Smooth muscle cell (in vitro differentiated cells): ENCODE measurements at regions not wholly inside any gene's neighbourhood (a gene's known extent, or its start where the extent isn't known, plus 50 kb on each side); places are given as distances from the start of the nearest gene placed in this dataset.

ENCODE experiments used
- DNase-seq: peaks from one replicate; lab custom pipeline; 2025; ENCODE audit not compliant: unreplicated experiment; lab: John Stamatoyannopoulos, UW
- H2AFZ ChIP-seq: fragments of 200-600 bp; sonication (generic); 2 replicates; pipeline ENCODE4 v1.6.0; 2016; ENCODE audit warnings: antibody characterized with exemption, low read depth, mild to moderate bottlenecking
- H3F3A ChIP-seq: fragments of 200-600 bp; sonication (generic); 2 replicates; pipeline ENCODE4 v1.6.0; 2017; ENCODE audit warnings: antibody characterized with exemption, low read depth
- H3K27ac ChIP-seq: fragments of 200-600 bp; sonication (generic); 2 replicates; pipeline ENCODE4 v1.5.1; 2016; ENCODE audit warnings: low read depth, mild to moderate bottlenecking
- H3K27me3 ChIP-seq: fragments of 200-600 bp; sonication (generic); 2 replicates; pipeline ENCODE4 v1.6.1; 2016; ENCODE audit warnings: low read depth, mild to moderate bottlenecking
- H3K36me3 ChIP-seq: fragments of 200-600 bp; sonication (generic); 2 replicates; pipeline ENCODE4 v1.5.1; 2016; ENCODE audit warnings: low read depth
- H3K4me1 ChIP-seq: fragments of 200-600 bp; sonication (generic); 2 replicates; pipeline ENCODE4 v1.5.1; 2016; ENCODE audit warnings: low read depth
- H3K4me2 ChIP-seq: fragments of 200-600 bp; sonication (generic); 2 replicates; pipeline ENCODE4 v1.6.0; 2016; ENCODE audit warnings: mild to moderate bottlenecking
- H3K4me3 ChIP-seq: fragments of 200-600 bp; sonication (generic); 2 replicates; pipeline ENCODE4 v1.5.1; 2016; ENCODE audit warnings: mild to moderate bottlenecking
- H3K79me2 ChIP-seq: fragments of 200-600 bp; sonication (generic); 2 replicates; pipeline ENCODE4 v1.6.0; 2016; ENCODE audit warnings: low read depth, mild to moderate bottlenecking
- H3K9ac ChIP-seq: fragments of 200-600 bp; sonication (generic); 2 replicates; pipeline ENCODE4 v1.6.0; 2016; ENCODE audit warnings: low read depth
- H3K9me3 ChIP-seq: fragments of 200-600 bp; sonication (generic); replicated peaks from 2 replicates; pipeline ENCODE4 v1.5.1; 2016; ENCODE audit warnings: low read depth
- H4K20me1 ChIP-seq: fragments of 200-600 bp; sonication (generic); 2 replicates; pipeline ENCODE4 v1.6.0; 2016; ENCODE audit warnings: low read depth
- WGBS: methylation state at CpG from one replicate; pipeline ENCODE4 v1.1.7; 2016; ENCODE audit warnings: low lambda C conversion rate; 5-methylcytosine and 5-hydroxymethylcytosine counted together
- TF ChIP-seq, protein P1 (sequence below): fragments of 200-600 bp; sonication (generic); IDR thresholded peaks from 2 replicates; pipeline ENCODE4 v1.5.1; 2017; ENCODE audit warnings: borderline replicate concordance, mild to moderate bottlenecking, antibody characterized with exemption; ENCODE audit not compliant: insufficient read depth, poor library complexity, severe bottlenecking

DNA sequence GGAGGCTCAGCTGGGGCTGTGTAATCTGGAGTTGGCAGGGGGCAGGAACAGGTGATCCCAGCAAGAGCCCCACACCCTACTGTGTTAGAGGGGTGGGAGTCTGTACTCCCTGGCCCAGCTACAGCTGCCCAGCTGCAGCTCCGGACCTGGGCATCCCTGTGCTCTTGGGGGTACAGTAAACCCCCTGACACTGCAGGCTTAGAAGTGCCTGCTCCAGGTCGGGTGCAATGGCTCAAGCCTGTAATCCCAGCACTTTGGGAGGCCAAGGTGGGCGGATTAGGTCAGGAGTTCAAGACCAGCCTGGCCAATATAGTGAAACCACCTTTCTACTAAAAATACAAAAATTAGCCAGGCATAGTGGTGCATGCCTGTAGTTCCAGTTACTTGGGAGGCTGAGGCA, 1228.6 kb upstream of the EYS start:
- no peaks in the 10 kb centered on the region for H3K79me2 ChIP-seq
- H3K36me3 ChIP-seq: no peaks in the 10 kb centered on the region
- H3K4me1 ChIP-seq: no peaks in the 10 kb centered on the region
- no peaks in the 10 kb centered on the region for H4K20me1 ChIP-seq
- H3K4me3 ChIP-seq: no peak overlapping the region
- WGBS: 79% methylated on average over 3 of the region's 3 CpGs
- no peaks in the 10 kb centered on the region for H3F3A ChIP-seq
- H3K27ac ChIP-seq: no peak overlapping the region
- H3K9me3 ChIP-seq: no peaks in the 10 kb centered on the region
- TF ChIP-seq, protein P1, sequence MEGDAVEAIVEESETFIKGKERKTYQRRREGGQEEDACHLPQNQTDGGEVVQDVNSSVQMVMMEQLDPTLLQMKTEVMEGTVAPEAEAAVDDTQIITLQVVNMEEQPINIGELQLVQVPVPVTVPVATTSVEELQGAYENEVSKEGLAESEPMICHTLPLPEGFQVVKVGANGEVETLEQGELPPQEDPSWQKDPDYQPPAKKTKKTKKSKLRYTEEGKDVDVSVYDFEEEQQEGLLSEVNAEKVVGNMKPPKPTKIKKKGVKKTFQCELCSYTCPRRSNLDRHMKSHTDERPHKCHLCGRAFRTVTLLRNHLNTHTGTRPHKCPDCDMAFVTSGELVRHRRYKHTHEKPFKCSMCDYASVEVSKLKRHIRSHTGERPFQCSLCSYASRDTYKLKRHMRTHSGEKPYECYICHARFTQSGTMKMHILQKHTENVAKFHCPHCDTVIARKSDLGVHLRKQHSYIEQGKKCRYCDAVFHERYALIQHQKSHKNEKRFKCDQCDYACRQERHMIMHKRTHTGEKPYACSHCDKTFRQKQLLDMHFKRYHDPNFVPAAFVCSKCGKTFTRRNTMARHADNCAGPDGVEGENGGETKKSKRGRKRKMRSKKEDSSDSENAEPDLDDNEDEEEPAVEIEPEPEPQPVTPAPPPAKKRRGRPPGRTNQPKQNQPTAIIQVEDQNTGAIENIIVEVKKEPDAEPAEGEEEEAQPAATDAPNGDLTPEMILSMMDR: no peak
- H3K27me3 ChIP-seq: no peaks in the 10 kb centered on the region
- H3K9ac ChIP-seq: no peak overlapping the region
- no peak overlapping the region for H2AFZ ChIP-seq
- DNase-seq: no peak
- H3K4me2 ChIP-seq: no peak overlapping the region

DNA sequence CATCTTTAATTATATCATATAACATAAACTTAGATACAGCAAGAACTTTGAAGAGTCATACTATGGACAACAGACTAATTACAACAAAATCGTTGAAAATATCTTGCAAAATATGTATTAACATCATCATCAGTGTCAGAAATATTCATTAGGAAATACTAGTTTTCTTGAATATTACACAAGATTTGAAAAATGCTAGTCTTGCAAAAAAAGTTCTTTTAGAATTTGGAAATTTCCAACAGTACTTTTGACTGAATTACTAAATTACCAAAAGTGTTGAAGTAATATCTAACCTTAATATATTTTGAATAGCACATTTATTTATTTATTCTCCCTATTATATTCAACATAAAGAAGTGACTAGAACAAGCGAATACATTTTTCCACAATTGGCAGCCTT, 1224.8 kb upstream of the EYS start:
- H4K20me1 ChIP-seq: no peaks in the 10 kb centered on the region
- H3K9ac ChIP-seq: no peak overlapping the region
- H3K27me3 ChIP-seq: no peaks in the 10 kb centered on the region
- no peaks in the 10 kb centered on the region for H3K36me3 ChIP-seq
- no peak for DNase-seq
- no peaks in the 10 kb centered on the region for H3K4me1 ChIP-seq
- H2AFZ ChIP-seq: no peak overlapping the region
- no peak overlapping the region for H3K4me3 ChIP-seq
- no peak overlapping the region for H3K27ac ChIP-seq
- H3K9me3 ChIP-seq: no peaks in the 10 kb centered on the region
- TF ChIP-seq, protein P1: no peak
- H3F3A ChIP-seq: no peaks in the 10 kb centered on the region
- H3K79me2 ChIP-seq: no peaks in the 10 kb centered on the region
- 80% methylated on average over 2 of the region's 2 CpGs for WGBS
- H3K4me2 ChIP-seq: no peak overlapping the region

DNA sequence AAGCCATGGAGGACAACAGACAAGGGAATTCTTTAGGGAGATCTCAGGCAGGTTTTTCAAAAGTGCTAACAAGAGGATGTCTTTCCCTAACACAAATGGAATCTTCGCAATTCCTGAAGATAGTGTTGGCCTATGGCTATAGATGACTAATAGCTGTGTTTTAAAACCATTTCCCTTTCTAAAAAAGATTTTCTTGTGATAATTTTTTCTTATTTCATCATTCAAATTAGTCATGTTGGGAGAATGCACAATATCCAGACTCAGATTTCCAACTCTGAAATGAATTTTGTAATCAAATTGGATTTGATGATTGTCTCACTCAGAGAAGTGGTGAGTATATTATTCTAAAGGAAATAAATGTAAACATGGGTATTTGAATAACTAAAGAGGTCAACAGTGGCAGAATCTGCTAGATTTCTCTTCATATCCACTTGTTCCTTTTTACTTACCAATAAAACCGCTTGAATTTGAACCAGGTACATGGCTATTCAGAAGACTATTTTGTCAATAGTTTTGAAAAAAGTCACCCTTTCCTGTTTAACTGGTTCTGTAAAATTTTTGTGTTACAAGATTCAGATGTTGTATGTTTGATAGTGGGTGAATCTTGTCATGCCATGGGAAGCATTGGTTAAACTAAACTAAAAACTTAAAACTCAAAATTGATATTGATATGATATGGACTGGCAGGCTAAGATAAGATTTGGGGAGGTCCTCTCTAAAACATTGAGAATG, 1223.7 kb upstream of the EYS start:
- TF ChIP-seq, protein P1: no peak
- WGBS: 78% methylated on average over 2 of the region's 2 CpGs
- Histone ChIP-seq H3F3A (no peaks in the 10 kb centered on the region), H3K79me2 (no peaks in the 10 kb centered on the region), H3K9ac (no peak overlapping the region), H3K9me3 (no peaks in the 10 kb centered on the region), H3K36me3 (no peaks in the 10 kb centered on the region), H3K4me2 (no peak overlapping the region), H3K27ac (no peak overlapping the region), H4K20me1 (no peaks in the 10 kb centered on the region), H3K4me3 (no peak overlapping the region), H3K27me3 (no peaks in the 10 kb centered on the region), H3K4me1 (no peaks in the 10 kb centered on the region), H2AFZ (no peak overlapping the region)
- DNase-seq: no peak

DNA sequence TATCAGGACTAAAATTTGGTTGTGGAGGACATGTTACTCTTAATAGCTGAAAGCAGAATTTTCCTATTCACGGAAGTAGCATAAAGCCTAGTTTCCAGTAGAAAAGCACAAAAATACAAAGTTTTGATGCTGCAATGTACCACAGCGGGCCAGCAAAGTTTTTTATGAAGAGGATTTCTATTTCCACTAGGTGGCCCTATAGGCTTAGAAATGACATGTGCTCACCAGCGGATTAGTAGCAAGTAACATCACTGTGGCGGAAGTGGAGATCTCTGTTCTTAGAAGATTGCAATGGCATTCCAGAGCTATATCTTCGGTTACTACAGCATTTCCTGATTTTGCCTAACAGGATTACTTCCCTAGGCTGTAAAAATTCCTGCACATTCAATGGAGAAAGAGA, 1219.0 kb upstream of the EYS start:
- Histone ChIP-seq H3K79me2 (no peaks in the 10 kb centered on the region), H3K4me1 (no peaks in the 10 kb centered on the region), H4K20me1 (no peaks in the 10 kb centered on the region), H2AFZ (no peak overlapping the region), H3F3A (no peaks in the 10 kb centered on the region), H3K9me3 (no peaks in the 10 kb centered on the region), H3K36me3 (no peaks in the 10 kb centered on the region), H3K27ac (no peak overlapping the region), H3K4me2 (no peak overlapping the region), H3K9ac (no peak overlapping the region), H3K27me3 (no peaks in the 10 kb centered on the region), H3K4me3 (no peak overlapping the region)
- DNase-seq: no peak
- 85% methylated on average over 5 of the region's 5 CpGs for WGBS
- TF ChIP-seq, protein P1: no peak
